Midbrain (tissue), 1 donor: ENCODE measurements at regions not wholly inside any gene's neighbourhood (a gene's known extent, or its start where the extent isn't known, plus 50 kb on each side); places are given as distances from the start of the nearest gene placed in this dataset.

Experiments
- DNase-seq: peaks from one replicate; lab custom pipeline; 2025; lab: John Stamatoyannopoulos, UW

DNA sequence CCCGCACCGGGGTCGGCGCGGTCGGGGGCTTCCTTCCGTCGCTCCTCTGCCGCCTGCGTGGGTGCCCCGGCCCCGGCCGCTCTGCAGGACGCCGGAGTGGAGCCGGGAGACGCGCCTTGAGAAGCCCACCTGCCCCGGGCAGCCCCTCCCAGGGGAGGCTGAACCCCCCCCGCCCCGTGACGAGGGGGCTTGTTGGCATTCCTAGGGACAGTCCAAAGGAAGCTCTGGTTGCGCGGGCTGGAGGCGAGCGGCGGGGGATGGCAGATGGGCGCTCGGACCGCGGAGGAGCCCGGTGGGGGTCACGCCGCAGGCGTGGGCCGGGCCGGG, 133.5 kb upstream of the MGAT5 start:
- no peak for DNase-seq

DNA sequence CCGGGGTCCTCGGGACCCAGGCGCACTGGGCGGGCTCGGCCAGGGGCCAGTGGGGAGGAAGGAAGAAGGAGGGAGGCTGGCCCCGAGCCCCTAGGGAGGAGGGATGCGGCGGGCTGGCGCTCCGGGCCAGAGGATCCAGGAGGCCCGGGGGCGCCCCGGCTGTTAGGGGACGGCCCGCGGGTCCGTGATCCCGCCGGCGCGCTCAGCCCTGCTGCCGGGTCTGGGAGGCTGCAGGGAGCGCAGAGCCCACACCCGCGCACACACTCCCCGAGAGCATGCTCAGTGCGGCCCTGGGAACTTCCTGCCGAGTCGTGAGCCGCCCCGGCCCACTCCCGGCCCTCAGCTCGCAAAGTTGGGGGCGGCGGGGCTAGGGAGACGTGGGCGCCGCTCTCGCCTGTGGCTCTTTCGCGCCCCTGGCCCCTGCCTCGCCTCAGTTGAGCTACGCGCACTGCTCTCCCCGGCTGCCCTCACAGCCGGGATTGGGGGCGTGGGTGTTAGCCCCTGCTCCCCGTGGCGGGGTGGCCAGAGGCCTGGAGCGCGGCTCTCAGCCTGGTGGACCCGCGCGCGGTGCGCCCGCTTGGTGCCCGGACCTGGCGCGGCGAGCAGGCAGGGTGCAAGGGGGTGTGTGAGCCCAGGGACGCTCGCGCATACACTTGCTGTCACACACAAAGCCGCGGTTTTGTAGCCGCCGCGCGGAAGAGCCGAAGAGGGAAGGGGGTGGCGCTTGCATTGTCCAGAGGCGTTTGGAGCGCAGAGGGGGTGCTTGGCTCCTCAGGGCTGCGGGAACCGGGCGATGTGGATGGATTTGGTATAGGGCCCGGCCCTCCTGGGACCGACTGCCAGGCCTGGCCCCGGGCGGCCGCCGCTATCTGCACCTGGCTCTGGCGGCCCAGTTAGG, 132.9 kb upstream of the MGAT5 start:
- peak; percentile 52 for DNase-seq

DNA sequence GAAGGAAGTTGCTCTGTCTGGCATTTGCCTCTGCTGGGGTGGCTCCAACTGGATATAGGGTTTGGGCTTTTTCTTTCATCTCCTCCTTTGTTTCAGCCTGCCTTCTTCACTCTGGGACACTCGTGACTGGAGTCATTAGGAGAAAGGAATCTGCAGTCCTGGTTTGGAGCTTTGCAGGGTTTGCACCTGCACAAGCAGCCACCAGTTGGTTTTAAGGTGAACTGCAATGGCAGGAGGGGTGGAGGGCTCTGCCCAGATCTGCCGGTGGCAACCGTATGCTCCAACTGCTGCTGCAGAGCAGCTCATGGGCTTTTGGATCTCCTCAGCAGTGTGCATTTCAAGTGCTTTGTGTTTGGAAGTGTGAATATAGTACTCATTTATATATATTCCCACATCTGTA, 131.3 kb upstream of the MGAT5 start:
- no peak for DNase-seq

DNA sequence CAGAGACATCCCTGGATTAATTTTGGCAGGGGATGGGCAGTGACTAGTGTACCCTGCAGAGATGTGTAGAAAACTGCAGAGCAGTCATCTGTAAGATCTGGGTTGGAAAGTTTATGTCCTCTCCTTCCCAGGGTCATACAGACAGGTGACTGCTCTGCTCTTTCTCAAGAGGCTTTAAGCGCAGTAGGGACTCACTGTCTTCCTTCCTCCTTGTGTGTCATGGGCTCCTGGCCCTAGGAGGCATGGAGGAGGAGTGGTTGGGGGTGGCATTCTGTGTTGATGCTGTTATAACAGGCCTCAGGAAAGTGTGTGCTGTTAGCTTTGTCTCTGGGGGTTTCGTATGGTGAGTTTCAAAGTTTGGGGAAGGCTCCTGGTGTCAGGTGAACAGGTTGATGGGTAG, 130.5 kb upstream of the MGAT5 start:
- no peak for DNase-seq

DNA sequence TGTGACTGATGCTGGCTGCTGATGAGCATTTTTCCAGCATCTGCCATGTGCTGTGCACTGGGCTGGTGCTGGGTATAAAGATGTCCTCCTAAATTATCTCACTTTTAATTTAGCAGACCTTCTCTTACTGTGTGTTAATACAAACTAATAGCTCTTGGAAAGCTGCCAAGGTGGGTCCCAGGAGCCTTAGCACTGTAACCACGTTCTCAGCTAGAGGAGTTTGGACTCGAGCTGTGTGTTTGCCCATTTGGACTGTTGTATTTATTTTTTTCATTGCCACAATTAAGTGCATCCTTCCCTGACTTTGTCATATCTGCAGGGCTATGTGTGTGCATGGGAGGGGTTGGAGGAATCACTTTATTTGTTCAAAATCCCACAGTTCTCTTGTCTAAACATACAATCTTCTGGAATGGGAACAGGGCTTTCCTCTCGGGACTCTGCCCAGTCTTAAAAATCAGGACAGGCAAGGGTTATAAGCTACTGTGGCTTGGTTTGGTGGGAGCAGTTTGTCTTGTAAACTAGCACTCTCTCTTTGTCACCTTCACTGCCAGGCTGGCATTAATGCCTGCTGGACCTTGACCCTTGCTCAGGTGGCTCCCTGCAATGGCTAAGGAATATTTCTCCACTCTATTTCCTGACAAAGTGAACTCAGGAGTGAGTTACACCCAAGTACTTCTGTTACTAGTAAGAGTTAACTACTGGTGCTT, 129.7 kb upstream of the MGAT5 start:
- DNase-seq, result no peak

DNA sequence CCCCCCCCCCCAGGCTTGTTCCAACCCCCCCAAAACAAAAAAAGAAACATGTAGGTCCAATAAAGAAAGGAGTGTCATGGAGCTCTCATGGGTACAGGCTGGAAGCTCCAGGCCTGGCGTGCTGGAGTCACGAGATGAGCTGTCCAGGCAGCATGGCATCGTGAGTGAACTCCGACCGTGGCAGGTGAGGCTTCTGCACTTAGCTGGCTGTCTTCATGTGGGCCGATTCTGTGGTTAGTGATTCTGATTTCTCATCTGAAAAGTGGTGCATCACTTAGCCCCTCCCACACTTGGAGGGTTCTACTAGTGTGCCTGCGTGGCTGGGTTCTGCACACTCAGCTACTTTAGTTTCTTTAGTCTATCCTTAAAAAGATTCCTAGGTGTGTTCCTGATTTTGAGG, 126.4 kb upstream of the MGAT5 start:
- DNase-seq, result no peak

DNA sequence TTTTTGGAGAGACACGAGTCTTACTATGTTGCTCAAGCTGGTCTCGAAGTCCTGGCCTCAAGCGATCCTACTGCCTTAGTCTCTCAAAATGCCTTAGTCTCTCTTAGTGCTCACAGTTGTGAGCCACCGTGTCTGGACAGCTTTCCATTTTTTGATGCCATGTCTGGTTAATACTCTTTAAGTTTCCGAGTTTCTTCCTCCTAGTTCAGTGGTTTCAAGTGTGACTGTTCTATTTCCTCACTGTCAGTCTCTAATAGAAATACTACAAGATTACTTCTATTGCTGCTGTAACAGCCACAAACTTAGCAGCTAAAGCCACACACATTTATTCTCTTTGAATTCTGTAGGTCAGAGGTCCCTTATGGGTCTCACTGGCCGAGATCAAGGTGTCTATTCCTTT, 125.1 kb upstream of the MGAT5 start:
- no peak for DNase-seq

DNA sequence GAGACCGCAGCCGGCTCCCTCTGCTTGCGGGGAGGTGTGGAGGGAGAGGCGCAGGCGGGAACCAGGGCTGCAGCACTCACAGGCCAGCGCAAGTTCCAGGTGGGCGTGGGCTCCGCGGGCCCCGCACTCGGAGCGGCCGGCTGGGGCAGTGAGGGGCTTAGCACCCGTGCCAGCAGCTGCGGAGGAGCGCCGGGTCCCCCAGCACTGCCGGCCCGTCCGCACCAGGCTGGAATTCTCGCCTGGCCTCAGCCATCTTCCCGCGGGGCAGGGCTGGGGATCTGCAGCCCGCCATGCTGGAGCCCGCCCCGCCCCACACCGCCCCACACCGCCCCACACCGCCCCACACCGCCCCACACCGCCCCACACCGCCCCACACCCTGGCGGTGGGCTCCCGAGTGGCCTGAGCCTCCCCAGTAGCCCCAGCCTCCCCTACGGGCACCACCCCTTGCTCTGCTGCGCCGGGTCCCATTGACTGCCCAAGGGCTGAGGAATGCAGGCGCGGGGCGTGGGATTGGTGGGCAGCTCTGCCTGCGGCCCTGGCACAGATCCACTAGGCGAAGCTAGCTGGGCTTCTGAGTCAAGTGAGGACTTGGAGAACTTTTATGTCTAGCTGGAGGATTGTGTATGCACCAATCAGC, 123.9 kb upstream of the MGAT5 start:
- DNase-seq, result no peak

DNA sequence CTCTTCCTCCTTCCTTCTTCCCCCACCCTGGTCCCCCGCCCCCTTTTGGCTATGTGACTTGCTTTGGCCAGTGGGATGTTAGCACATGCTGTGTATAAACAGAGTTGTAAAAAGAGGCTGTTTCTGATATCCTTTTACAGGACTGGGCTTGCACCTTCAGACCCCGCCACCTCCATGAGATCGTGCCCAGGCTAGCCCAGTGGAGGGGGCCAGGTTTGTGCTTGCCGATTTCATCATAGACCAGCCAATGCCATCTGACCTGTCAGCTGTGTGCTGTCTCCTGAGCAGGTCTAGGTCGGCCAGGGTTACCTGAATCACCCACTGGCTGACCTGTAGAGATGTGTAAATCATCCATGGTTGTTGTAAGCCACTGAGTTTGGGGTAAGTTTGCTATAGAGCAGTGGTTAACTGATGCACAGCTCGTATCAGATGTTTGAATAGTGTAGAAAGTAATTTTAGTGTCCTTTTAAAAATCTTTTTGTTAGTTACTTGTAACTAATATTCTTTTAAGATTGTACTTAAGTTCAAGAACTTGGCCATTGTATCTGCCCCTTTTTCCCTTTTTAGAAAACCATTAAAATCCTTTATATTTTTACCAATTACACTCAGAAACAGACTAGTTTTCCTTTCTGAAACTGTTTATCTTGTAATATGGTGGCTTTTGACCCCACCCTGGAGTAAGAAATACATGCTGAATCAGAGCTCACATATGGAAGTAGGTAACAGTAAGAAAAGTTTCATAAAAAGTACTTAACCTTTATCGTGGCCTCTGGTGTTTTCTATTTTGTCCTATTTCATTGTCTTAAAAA, 122.0 kb upstream of the MGAT5 start:
- DNase-seq, result no peak

DNA sequence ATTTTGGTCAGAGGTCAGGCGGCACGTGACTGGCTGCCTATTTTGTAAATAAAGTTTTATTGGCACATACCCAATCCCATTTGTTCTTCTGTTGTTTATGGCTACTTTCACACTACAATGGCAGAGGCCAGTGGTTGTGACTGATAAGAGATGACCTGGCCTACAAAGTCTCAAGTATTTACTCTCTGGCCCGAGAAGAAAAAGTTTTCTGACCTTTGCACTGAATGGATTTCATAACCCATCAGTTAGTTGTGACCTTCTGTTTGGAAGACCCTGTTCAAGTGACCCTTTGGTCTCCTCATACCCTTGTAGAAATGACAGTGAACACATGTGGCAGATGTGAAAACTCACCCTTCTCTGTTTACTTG, 121.4 kb upstream of the MGAT5 start:
- DNase-seq, result no peak

DNA sequence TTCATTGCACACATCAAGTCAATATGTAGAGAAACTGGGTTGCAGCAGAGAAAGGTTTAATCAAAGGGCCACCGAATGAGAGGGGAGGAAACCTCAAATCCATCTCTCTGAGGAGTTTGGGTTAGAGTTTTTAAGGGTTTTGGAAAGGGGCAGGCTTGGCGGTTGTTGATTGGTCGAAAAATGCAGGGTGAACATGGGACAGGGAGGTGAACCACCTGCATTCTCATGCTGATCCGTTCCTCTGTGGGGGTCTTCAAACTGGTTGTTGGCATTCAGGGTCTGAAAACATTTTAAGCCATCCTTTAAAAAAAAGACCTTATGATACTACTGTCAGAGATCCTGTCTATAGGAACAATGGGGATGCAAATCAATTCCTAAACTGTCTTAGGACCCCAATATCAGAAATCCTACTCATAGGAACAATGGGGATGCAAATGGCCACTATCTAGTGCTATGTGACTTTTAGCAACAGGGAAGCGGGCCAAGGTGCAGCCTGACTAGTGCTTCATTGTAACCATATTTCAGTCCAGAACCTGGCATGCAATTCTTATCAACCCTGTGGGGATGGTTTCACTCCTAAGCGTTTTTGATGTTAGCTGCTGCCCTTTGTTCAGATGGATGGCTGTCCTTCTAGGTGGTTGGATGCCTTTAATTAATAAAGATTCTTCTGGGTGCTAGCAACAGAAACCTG, 120.1 kb upstream of the MGAT5 start:
- DNase-seq, result no peak

DNA sequence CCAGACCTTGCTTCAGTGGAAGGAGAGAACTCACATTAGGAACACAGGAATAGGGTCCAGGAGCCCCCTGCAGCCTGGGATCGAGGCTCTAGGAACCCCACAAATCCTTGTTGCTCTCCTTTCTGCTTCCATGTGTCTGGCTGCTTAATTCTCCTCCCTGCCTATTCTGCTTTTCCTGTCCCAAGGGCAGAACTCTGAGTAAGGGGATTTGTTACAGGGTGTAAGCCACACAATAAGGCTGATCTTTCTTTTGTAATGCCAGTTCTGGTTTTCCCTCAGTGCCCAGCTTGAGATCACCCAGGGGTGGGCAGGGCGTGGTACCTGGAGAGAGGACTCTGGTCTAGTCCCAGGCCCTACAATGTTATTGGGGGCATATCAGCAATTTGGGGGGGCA, 119.6 kb upstream of the MGAT5 start:
- DNase-seq, result no peak

DNA sequence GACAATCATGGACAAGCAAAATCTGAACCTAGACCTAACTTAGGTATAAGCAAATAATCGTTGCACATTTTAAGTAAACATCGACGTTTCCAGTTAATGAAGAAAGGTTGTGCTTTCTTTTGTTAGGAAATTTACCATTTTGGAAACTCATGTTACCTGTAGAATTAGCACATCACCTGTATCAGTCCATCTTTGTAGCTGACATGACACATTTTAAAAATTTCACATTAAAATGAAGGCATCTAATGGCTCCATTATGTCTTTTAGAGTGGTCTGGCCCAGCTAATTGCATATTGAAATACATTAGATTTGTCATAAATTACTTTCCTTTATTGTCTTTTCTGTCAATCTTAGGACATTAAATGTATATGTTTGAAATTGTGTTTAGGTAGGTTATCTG, 119.0 kb upstream of the MGAT5 start:
- no peak for DNase-seq

DNA sequence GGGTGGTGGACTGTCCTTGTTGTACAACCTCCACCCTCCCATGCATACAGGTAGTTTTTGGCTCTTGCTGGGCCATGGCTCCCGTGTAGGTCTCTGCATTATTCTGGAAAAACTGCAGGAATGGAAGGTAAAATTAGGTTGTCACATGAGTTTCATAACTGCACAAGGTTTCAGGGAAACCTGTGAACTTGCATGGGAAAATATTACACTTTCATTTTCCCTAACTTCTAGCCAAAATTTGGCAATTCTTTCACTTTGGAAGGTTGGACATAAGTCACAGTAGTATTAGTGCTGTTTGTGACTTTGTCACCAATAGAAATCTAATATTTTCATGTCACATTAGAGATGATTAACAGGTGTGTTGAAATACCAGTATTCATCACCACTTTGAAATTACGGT, 118.1 kb upstream of the MGAT5 start:
- DNase-seq, result no peak

DNA sequence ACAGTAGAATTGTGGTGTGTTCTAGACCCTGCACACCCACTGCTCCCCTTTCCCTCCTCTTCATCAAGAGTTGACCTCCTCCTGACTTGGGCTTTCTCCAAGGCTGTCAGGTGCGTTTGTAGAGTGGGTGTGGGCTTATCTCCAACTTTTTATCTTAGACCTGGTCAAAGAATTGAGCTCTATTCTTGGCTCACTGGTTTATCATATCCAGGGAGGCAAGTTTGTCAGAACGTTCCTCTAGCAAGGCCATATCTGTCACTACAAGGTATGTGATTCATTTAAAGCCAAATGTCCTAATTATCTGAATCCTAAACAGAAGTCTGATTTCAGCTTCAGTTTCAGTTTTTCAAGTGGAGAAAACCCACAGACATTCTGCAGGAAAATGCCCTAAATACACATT, 117.1 kb upstream of the MGAT5 start:
- DNase-seq, result no peak

DNA sequence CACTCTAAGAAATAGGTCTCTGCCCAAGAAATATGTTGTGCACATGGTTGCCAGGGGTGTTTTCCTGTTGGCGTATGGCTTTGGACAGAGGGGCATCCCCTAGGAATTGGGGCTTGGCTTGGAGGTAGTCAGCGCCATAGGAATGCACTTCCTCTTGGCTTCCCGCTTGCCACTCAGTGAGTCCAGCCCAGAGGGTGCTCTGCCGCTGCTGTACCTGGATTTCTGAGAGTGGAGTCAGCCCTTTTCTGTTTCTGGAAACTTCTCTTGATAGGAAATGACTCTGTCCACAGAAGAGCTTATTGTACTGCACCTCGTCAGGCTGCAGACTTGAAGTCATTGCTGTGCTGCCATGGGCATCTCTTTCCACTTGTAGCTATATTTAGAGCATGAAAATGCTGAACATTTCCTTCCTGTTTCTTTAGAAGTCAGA, 116.7 kb upstream of the MGAT5 start:
- peak; percentile 40 for DNase-seq

DNA sequence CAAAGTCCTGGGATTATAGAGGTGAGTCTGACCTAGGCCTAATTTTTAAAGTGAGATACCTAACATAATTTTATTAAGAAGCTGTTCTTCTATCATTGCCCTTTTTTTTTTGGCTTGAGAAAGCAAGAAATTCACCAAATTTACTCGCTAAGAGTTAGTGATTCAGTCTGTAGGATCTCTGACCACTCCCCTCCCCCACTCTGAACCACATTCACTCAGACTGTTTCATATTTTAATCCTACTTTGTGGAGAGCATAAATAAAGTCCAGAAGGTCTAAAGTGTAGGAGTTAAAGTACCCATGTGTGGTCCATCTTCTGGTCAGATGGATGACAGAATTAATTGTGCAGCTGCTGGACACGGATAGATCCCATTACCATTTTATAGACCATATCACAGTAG, 115.8 kb upstream of the MGAT5 start:
- no peak for DNase-seq

DNA sequence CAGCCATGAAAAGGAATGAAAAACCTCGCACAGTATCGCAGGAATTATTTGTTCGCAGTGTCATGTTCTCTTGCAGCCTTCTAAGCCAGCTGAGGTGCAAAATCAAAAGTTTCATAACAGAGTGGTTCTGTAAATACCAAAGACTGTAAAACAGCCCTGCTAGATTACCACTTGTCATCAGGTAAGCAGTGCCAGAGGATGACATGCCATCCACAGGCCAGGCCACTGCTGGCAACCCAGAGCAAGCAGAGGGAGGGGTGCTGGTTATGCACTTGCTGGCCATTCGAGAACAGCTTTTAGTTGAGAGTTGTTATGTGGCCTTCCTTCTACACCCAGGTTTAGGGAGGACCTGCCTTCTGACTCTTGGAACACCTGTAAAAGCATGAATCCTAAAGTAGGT, 114.3 kb upstream of the MGAT5 start:
- no peak for DNase-seq

DNA sequence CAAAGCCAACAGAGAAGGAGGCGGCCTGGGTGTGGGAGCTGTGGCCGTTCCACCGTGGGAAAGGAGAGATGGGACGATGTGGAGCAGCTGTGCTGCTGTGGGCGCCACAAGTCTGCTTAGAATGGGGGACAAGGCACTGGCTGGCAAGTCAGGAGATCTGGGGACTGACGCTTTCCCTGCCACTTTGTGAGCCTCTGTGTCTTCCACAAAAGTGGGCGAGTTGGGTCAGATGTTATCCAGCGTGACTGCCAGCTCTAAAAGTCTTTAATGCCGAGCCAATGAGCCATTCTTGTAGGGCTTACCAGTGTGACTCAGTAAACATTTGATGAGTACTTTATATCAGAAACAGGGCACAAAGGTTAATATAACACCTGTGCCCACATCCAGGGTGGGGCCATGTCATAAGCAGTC, 113.6 kb upstream of the MGAT5 start:
- DNase-seq, result peak; percentile 44

DNA sequence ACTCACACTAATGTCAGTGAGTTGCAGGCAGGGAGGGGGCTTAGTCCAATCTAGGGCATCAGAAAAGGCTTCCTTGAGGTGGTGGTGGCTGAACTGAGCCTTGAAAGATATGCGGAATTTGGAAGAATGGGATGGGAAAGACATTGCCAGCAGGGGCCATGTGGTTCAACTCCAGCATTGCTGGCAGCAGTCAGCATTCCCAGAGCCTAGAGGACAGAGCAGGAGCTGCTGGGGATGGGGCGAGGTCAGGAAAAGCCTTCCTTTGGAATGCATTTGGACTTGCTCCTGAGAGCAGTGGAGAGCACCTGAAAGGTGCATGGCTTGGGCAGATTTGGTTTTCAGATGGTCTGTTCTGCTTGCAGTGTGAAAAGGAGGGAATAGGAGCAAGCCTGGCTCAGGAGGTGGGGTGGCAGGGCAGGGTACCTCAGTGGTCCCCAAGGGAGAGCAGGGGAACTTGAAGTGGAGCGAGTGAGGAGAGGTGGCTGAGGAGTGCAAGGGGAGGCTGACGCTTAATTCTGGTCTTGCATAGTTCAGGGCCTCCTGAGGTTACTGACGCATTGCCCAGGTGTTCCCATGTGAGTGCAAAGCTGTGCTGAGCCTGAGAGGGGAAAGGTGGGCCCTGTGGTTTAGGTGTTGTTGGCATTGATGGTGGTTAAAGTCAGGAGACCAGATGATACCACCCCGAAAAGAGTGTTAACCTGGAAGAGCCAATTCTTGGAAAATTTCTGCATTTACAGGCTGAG, 112.1 kb upstream of the MGAT5 start:
- no peak for DNase-seq

DNA sequence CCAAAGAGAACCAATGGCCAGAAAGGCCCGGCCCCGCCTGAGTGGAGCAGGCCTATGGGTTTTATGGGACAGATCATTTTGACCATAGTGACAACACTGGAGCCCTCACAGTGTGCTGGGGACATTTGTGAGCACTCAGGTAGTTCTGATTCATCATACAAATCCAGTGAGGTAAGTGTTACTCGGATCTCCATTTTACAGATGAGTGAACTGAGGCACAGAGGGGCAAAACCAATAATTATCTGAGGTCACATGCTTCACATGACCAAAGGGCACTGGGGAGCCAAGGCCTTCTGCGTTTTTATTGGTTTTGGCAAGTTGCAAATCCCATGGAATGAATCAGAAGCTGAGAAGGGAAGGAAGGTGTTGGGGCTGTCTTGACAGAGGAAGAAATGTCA, 111.5 kb upstream of the MGAT5 start:
- DNase-seq, result no peak
